ENCODE measurements at regions not wholly inside any gene's neighbourhood (a gene's known extent, or its start where the extent isn't known, plus 50 kb on each side); places are given as distances from the start of the nearest gene placed in this dataset.

DNA sequence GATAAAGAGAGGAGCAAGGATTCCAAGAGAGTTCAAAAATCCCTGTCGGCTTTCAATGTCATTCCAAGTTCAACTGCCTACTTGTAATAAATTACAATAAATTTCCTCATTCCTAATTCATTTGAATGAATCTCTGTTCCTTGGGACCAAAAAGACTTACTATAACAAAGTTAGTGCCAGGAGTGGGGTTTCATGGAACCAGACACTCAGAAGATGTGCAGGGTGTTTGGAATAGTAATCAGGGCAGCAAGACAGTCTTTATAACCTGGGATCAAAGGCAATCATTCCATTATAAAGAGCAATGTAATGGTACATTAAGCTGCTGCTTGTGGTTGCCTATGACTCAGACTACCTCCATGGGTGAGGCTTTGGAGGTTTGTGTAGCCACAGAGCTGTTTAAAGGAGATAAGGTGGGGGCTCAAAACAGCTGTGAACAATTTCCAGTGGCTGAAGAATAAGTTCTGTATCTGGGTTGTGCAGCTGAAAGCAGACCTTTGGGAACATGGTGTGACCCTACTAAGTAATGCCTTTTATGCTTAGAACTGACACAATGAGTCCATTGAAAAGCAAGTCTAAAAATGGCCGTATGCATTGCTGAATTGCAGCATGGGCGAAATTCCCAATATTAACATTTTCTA, 159.9 kb downstream of the LINC00237 start:
- Histone ChIP-seq H2AFZ (ENCODE audit: low read depth, low read length) (no peak overlapping the region), H3K9ac (ENCODE audit: low read length) (no peak overlapping the region), H3K27ac (ENCODE audit: low read depth, low read length) (no peak overlapping the region), H3K4me3 (ENCODE audit: insufficient read depth, low read depth, low read length) (no peak overlapping the region), H4K20me1 (ENCODE audit: insufficient read depth, low read length) (no peaks in the 10 kb centered on the region), H3K9me3 (ENCODE audit: insufficient read depth, low read depth, low read length) (peaks cover 10% of the 10 kb centered on the region), H3K79me2 (ENCODE audit: insufficient read depth, low read length) (no peaks in the 10 kb centered on the region), H3K36me3 (ENCODE audit: insufficient read depth, low read length) (no peaks in the 10 kb centered on the region), H3K4me1 (ENCODE audit: insufficient read depth, low read length) (no peaks in the 10 kb centered on the region), H3K27me3 (ENCODE audit: insufficient read depth, low read length) (no peaks in the 10 kb centered on the region), H3K4me2 (ENCODE audit: low read length) (no peak overlapping the region)
- H3K9me3 Mint-ChIP-seq (ENCODE audit: unreplicated experiment), result peaks cover 1% of the 10 kb centered on the region
- no peaks in the 10 kb centered on the region for H3K36me3 Mint-ChIP-seq (ENCODE audit: low read depth, unreplicated experiment)
- H3K27me3 Mint-ChIP-seq (ENCODE audit: low read depth, unreplicated experiment), result no peaks in the 10 kb centered on the region
- TF ChIP-seq EZH2 (IDR thresholded peaks at IDR 0.05; ENCODE audit: insufficient read depth, low read length), result no peak
- TF ChIP-seq, protein P1, sequence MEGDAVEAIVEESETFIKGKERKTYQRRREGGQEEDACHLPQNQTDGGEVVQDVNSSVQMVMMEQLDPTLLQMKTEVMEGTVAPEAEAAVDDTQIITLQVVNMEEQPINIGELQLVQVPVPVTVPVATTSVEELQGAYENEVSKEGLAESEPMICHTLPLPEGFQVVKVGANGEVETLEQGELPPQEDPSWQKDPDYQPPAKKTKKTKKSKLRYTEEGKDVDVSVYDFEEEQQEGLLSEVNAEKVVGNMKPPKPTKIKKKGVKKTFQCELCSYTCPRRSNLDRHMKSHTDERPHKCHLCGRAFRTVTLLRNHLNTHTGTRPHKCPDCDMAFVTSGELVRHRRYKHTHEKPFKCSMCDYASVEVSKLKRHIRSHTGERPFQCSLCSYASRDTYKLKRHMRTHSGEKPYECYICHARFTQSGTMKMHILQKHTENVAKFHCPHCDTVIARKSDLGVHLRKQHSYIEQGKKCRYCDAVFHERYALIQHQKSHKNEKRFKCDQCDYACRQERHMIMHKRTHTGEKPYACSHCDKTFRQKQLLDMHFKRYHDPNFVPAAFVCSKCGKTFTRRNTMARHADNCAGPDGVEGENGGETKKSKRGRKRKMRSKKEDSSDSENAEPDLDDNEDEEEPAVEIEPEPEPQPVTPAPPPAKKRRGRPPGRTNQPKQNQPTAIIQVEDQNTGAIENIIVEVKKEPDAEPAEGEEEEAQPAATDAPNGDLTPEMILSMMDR (IDR thresholded peaks at IDR 0.05; ENCODE audit: insufficient read depth, low read depth, low read length), result no peak
- no peaks in the 10 kb centered on the region for H3K4me1 Mint-ChIP-seq (ENCODE audit: low read depth, unreplicated experiment)
- DNase-seq (ENCODE audit: low read depth) (no peak), FAIRE-seq (no peak)
- H3K27ac Mint-ChIP-seq (ENCODE audit: unreplicated experiment), result no peak overlapping the region
- no peak overlapping the region for H3K4me3 Mint-ChIP-seq (ENCODE audit: unreplicated experiment)

- Histone ChIP-seq H3K27me3 (ENCODE audit: insufficient read depth, low read length) (no peaks in the 10 kb centered on the region), H4K20me1 (ENCODE audit: insufficient read depth, low read length) (no peaks in the 10 kb centered on the region), H3K27ac (ENCODE audit: low read depth, low read length) (no peak overlapping the region), H3K4me1 (ENCODE audit: insufficient read depth, low read length) (no peaks in the 10 kb centered on the region), H3K4me3 (ENCODE audit: insufficient read depth, low read depth, low read length) (no peak overlapping the region), H3K9ac (ENCODE audit: low read length) (no peak overlapping the region), H3K36me3 (ENCODE audit: insufficient read depth, low read length) (no peaks in the 10 kb centered on the region), H3K79me2 (ENCODE audit: insufficient read depth, low read length) (no peaks in the 10 kb centered on the region), H2AFZ (ENCODE audit: low read depth, low read length) (no peak overlapping the region), H3K9me3 (ENCODE audit: insufficient read depth, low read depth, low read length) (peaks cover 9% of the 10 kb centered on the region), H3K4me2 (ENCODE audit: low read length) (no peak overlapping the region)
- H3K4me1 Mint-ChIP-seq (ENCODE audit: low read depth, unreplicated experiment), result no peaks in the 10 kb centered on the region
- H3K27ac Mint-ChIP-seq (ENCODE audit: unreplicated experiment), result no peak overlapping the region
- no peaks in the 10 kb centered on the region for H3K27me3 Mint-ChIP-seq (ENCODE audit: low read depth, unreplicated experiment)
- TF ChIP-seq, protein P1 (IDR thresholded peaks at IDR 0.05; ENCODE audit: insufficient read depth, low read depth, low read length), result no peak
- TF ChIP-seq EZH2 (IDR thresholded peaks at IDR 0.05; ENCODE audit: insufficient read depth, low read length), result no peak
- no peak overlapping the region for H3K4me3 Mint-ChIP-seq (ENCODE audit: unreplicated experiment)
- DNase-seq (ENCODE audit: low read depth) (no peak), FAIRE-seq (no peak)
- peaks cover 1% of the 10 kb centered on the region for H3K9me3 Mint-ChIP-seq (ENCODE audit: unreplicated experiment)
- no peaks in the 10 kb centered on the region for H3K36me3 Mint-ChIP-seq (ENCODE audit: low read depth, unreplicated experiment)
These were observed 164.7 kb downstream of the LINC00237 start for GRCh38 chr20:20941468-20941889.

- no peak overlapping the region for H3K4me3 ChIP-seq (ENCODE audit: insufficient read depth, low read depth, low read length)
These were observed 167.2 kb downstream of the LINC00237 start for GRCh38 chr20:20939006-20939405.

More at GRCh38 chr20:20939006-20939405, 167.2 kb downstream of the LINC00237 start:
- H3K27me3 ChIP-seq (ENCODE audit: insufficient read depth, low read length), result no peaks in the 10 kb centered on the region
- no peaks in the 10 kb centered on the region for H3K36me3 ChIP-seq (ENCODE audit: insufficient read depth, low read length)
- H2AFZ ChIP-seq (ENCODE audit: low read depth, low read length), result no peak overlapping the region
- H3K4me1 Mint-ChIP-seq (ENCODE audit: low read depth, unreplicated experiment), result no peaks in the 10 kb centered on the region
- H3K27ac Mint-ChIP-seq (ENCODE audit: unreplicated experiment), result no peak overlapping the region
- H3K79me2 ChIP-seq (ENCODE audit: insufficient read depth, low read length), result no peaks in the 10 kb centered on the region
- no peak overlapping the region for H3K4me2 ChIP-seq (ENCODE audit: low read length)
- no peaks in the 10 kb centered on the region for H3K4me1 ChIP-seq (ENCODE audit: insufficient read depth, low read length)
- no peaks in the 10 kb centered on the region for H4K20me1 ChIP-seq (ENCODE audit: insufficient read depth, low read length)
- H3K9me3 ChIP-seq (ENCODE audit: insufficient read depth, low read depth, low read length), result peaks cover 6% of the 10 kb centered on the region
- DNase-seq (ENCODE audit: low read depth), result no peak
- no peak overlapping the region for H3K4me3 Mint-ChIP-seq (ENCODE audit: unreplicated experiment)
- TF ChIP-seq EZH2 (IDR thresholded peaks at IDR 0.05; ENCODE audit: insufficient read depth, low read length), result no peak
- TF ChIP-seq, protein P1 (IDR thresholded peaks at IDR 0.05; ENCODE audit: insufficient read depth, low read depth, low read length), result no peak
- no peaks in the 10 kb centered on the region for H3K36me3 Mint-ChIP-seq (ENCODE audit: low read depth, unreplicated experiment)
- no peak for FAIRE-seq
- H3K27ac ChIP-seq (ENCODE audit: low read depth, low read length), result no peak overlapping the region
- H3K9me3 Mint-ChIP-seq (ENCODE audit: unreplicated experiment), result no peaks in the 10 kb centered on the region
- peaks cover 2% of the 10 kb centered on the region for H3K27me3 Mint-ChIP-seq (ENCODE audit: low read depth, unreplicated experiment)
- no peak overlapping the region for H3K9ac ChIP-seq (ENCODE audit: low read length)
